ENCODE measurements at regions not wholly inside any gene's neighbourhood (a gene's known extent, or its start where the extent isn't known, plus 50 kb on each side); places are given as distances from the start of the nearest gene placed in this dataset.

DNA sequence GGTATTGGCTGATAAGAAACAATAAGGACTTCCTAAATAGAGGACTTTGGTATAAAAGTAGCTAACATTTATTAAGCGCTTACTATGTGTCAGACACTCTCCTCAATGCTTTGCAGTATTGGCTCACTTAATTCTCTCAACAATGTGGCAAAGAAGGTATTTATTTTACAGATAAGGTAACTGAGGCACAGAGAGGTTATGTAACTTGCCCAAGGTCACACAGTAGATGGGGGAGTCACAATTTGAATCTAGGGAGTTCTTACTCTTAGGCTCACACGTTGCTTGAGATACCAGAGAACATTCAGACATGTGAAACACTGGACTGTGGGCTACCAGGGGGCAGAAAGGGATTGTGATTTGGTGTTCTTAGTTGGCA, 60.8 kb upstream of the GPR158 start:
- no peak for DNase-seq (ENCODE audit: low read depth)

DNA sequence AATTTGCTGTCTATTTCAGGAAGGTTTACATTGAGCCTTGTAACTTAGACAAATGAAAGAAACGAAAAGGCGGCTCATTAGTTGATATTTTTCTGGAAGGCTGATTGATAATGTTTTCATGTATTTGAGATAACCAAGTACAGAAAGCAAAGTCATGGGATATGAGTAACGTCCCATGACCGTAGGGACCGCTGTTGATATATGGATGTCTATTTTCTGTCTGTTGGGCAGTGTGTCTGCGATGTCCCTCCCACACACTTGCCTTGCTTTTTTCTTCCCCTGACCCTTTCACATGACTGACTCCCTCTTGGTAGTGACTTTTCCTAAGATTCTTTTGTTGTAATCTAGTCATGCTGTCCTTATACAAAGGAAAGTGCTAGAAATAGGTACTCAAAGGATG, 57.0 kb upstream of the GPR158 start:
- no peak for DNase-seq (ENCODE audit: low read depth)

DNA sequence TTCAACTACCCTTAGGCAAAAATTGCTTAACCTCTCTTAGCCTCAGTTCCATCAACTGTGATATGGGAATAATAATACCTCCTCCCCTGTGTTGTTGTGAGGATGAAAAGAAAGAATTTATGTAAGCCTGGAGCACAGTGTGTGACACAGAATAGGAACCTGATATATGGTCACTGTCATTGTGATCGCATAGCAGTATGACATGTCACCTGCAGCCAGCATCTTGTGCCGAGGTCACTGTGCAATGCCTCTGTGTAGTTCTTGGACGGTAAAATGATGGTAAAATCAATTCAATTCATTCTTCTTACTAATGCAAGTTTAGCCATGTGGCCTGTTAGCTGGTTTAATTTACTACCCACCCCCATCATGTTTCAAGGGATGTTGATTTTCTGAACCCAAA, 54.6 kb upstream of the GPR158 start:
- DNase-seq (ENCODE audit: low read depth), result no peak
